Mesenchymal stem cell (in vitro differentiated cells and primary cell): ENCODE measurements at regions not wholly inside any gene's neighbourhood (a gene's known extent, or its start where the extent isn't known, plus 50 kb on each side); places are given as distances from the start of the nearest gene placed in this dataset.

Experiments
- DNase-seq: peaks from one replicate; pipeline ENCODE4 v3.0.0-alpha.2; 2013
- H2AFZ ChIP-seq: one replicate; pipeline ENCODE4 v1.6.1; 2013; ENCODE audit warnings: low read depth, mild to moderate bottlenecking, control low read depth, inconsistent platforms, low read length, moderate library complexity
- H2AK5ac ChIP-seq: 2 replicates; pipeline ENCODE4 v1.6.1; 2013; ENCODE audit warnings: low read length, moderate library complexity, mild to moderate bottlenecking, inconsistent platforms; ENCODE audit not compliant: severe bottlenecking
- H2BK120ac ChIP-seq: one replicate; pipeline ENCODE4 v1.6.1; 2013; ENCODE audit warnings: low read depth, mild to moderate bottlenecking, inconsistent platforms, low read length, moderate library complexity
- H2BK12ac ChIP-seq, 2 experiments: one replicate each; pipeline ENCODE4 v1.6.1; 2013; ENCODE audit warnings: inconsistent platforms in 2 of 2, low read length in 2 of 2, mild to moderate bottlenecking in 2 of 2, moderate library complexity in 2 of 2, control low read depth in 1 of 2
- H2BK15ac ChIP-seq: one replicate; pipeline ENCODE4 v1.6.1; 2013; ENCODE audit warnings: mild to moderate bottlenecking, low read depth, inconsistent platforms; ENCODE audit not compliant: poor library complexity, severe bottlenecking
- H2BK5ac ChIP-seq: 2 replicates; pipeline ENCODE4 v1.6.1; 2013; ENCODE audit warnings: low read depth, mild to moderate bottlenecking, low read length, control low read depth, inconsistent platforms; ENCODE audit not compliant: poor library complexity, severe bottlenecking
- H3K14ac ChIP-seq, 2 experiments: one replicate each; pipeline ENCODE4 v1.6.1; 2013; ENCODE audit warnings: inconsistent platforms in 2 of 2, low read length in 2 of 2, control low read depth in 1 of 2, mild to moderate bottlenecking in 1 of 2, moderate library complexity in 1 of 2
- H3K18ac ChIP-seq, 2 experiments: one replicate each; pipeline ENCODE4 v1.6.1; 2013; ENCODE audit warnings: inconsistent platforms in 2 of 2, low read length in 2 of 2, control low read depth in 1 of 2, low read depth in 1 of 2, mild to moderate bottlenecking in 1 of 2
- H3K23ac ChIP-seq, 2 experiments: one replicate each; pipeline ENCODE4 v1.6.1; 2013; ENCODE audit warnings: inconsistent platforms in 2 of 2, low read length in 2 of 2, mild to moderate bottlenecking in 2 of 2, moderate library complexity in 2 of 2, control low read depth in 1 of 2
- H3K27ac ChIP-seq: 2 replicates; pipeline ENCODE4 v1.5.1; 2013; ENCODE audit warnings: mild to moderate bottlenecking, moderate library complexity, low read length, control low read depth, inconsistent platforms; ENCODE audit not compliant: poor library complexity, severe bottlenecking
- H3K27me3 ChIP-seq, 2 experiments: 2 replicates each; pipeline versions ENCODE4 v1.6.1 to v1.7.0; 2013; ENCODE audit warnings: low read length in 2 of 2, mild to moderate bottlenecking in 2 of 2, moderate library complexity in 2 of 2, control low read depth in 1 of 2, inconsistent platforms in 1 of 2; ENCODE audit not compliant: control insufficient read depth in 1 of 2, insufficient read depth in 1 of 2
- H3K36me3 ChIP-seq, 2 experiments: 2 replicates each; pipeline versions ENCODE4 v1.6.1 to v1.7.0; 2013; ENCODE audit warnings: low read length in 2 of 2, control low read depth in 1 of 2, inconsistent platforms in 1 of 2, low read depth in 1 of 2, mild to moderate bottlenecking in 1 of 2; ENCODE audit not compliant: insufficient read depth in 2 of 2, control insufficient read depth in 1 of 2
- H3K4ac ChIP-seq, 2 experiments: one replicate each; pipeline ENCODE4 v1.6.1; 2013; ENCODE audit warnings: inconsistent platforms in 2 of 2, low read length in 2 of 2, mild to moderate bottlenecking in 2 of 2, moderate library complexity in 2 of 2, control low read depth in 1 of 2, low read depth in 1 of 2
- H3K4me1 ChIP-seq: 2 replicates; pipeline ENCODE4 v1.6.1; 2013; ENCODE audit warnings: low read depth, low read length, control low read depth; ENCODE audit not compliant: control insufficient read depth, insufficient read depth
- H3K4me2 ChIP-seq: 2 replicates; pipeline ENCODE4 v1.6.1; 2013; ENCODE audit warnings: low read length, mild to moderate bottlenecking, inconsistent platforms; ENCODE audit not compliant: poor library complexity, severe bottlenecking
- H3K4me3 ChIP-seq, 2 experiments: 2 replicates each; pipeline versions ENCODE4 v1.5.1 to v1.7.0; 2013; ENCODE audit warnings: low read length in 2 of 2, mild to moderate bottlenecking in 2 of 2, control low read depth in 1 of 2, low read depth in 1 of 2; ENCODE audit not compliant: insufficient read depth in 1 of 2
- H3K79me1 ChIP-seq: replicated peaks from 2 replicates; pipeline ENCODE4 v1.6.1; 2013; ENCODE audit warnings: mild to moderate bottlenecking, control low read depth, low read length, inconsistent platforms; ENCODE audit not compliant: poor library complexity, severe bottlenecking
- H3K9ac ChIP-seq: 2 replicates; pipeline ENCODE4 v1.7.0; 2013; ENCODE audit warnings: mild to moderate bottlenecking, low read length, moderate library complexity
- H3K9me3 ChIP-seq: 2 replicates; pipeline ENCODE4 v1.7.0; 2013; ENCODE audit warnings: mild to moderate bottlenecking, low read length; ENCODE audit not compliant: control insufficient read depth
- H4K8ac ChIP-seq: one replicate; pipeline ENCODE4 v1.6.1; 2013; ENCODE audit warnings: inconsistent platforms, mild to moderate bottlenecking, low read length, moderate library complexity
- H4K91ac ChIP-seq: one replicate; pipeline ENCODE4 v1.6.1; 2013; ENCODE audit warnings: mild to moderate bottlenecking, low read length, inconsistent platforms
- WGBS: methylation state at CpG from one replicate; pipeline ENCODE4 v1.1.7; 2013; ENCODE audit warnings: mixed read lengths; 5-methylcytosine and 5-hydroxymethylcytosine counted together

- Histone ChIP-seq H3K4me1 (no peaks in the 10 kb centered on the region), H3K9ac (no peak overlapping the region), H2AFZ (no peak overlapping the region), H4K8ac (no peak overlapping the region), H3K4me2 (no peak overlapping the region), H2BK5ac (no peak overlapping the region), H3K4me3 (no peak overlapping the region), H3K27ac (no peak overlapping the region), H3K27me3 (no peaks in the 10 kb centered on the region), H4K91ac (no peak overlapping the region), H3K79me1 (no peaks in the 10 kb centered on the region), H3K14ac (no peak overlapping the region), H3K23ac (no peak overlapping the region), H3K4ac (no peak overlapping the region), H2BK120ac (no peak overlapping the region), H2BK15ac (no peak overlapping the region), H2BK12ac (no peak overlapping the region), H3K36me3 (no peaks in the 10 kb centered on the region), H2AK5ac (no peak overlapping the region), H3K9me3 (no peaks in the 10 kb centered on the region), H3K18ac (no peak overlapping the region)
- no peak for DNase-seq
- 21% methylated on average over 1 of the region's 2 CpGs for WGBS
These were observed 166.3 kb upstream of the GRM3 start for GRCh38 chr7:86477343-86477935.

GRCh38 chr7:86470763-86471162, 172.9 kb upstream of the GRM3 start:
- no peak overlapping the region for H3K27ac ChIP-seq
- no peak overlapping the region for H3K4ac ChIP-seq
- H2AK5ac ChIP-seq = no peak overlapping the region
- DNase-seq = no peak
- WGBS = no CpG with 5 or more reads among the region's 1 CpG
- no peaks in the 10 kb centered on the region for H3K4me1 ChIP-seq
- no peak overlapping the region for H3K4me2 ChIP-seq
- H2BK15ac ChIP-seq = no peak overlapping the region
- H3K27me3 ChIP-seq = no peaks in the 10 kb centered on the region
- no peaks in the 10 kb centered on the region for H3K79me1 ChIP-seq
- no peak overlapping the region for H3K23ac ChIP-seq
- no peak overlapping the region for H3K9ac ChIP-seq
- H4K8ac ChIP-seq = no peak overlapping the region
- no peak overlapping the region for H2AFZ ChIP-seq
- no peak overlapping the region for H3K18ac ChIP-seq
- no peak overlapping the region for H2BK120ac ChIP-seq
- no peak overlapping the region for H2BK12ac ChIP-seq
- no peak overlapping the region for H4K91ac ChIP-seq
- H2BK5ac ChIP-seq = no peak overlapping the region
- no peaks in the 10 kb centered on the region for H3K9me3 ChIP-seq
- H3K14ac ChIP-seq = no peak overlapping the region
- H3K4me3 ChIP-seq = no peak overlapping the region
- no peaks in the 10 kb centered on the region for H3K36me3 ChIP-seq

DNA sequence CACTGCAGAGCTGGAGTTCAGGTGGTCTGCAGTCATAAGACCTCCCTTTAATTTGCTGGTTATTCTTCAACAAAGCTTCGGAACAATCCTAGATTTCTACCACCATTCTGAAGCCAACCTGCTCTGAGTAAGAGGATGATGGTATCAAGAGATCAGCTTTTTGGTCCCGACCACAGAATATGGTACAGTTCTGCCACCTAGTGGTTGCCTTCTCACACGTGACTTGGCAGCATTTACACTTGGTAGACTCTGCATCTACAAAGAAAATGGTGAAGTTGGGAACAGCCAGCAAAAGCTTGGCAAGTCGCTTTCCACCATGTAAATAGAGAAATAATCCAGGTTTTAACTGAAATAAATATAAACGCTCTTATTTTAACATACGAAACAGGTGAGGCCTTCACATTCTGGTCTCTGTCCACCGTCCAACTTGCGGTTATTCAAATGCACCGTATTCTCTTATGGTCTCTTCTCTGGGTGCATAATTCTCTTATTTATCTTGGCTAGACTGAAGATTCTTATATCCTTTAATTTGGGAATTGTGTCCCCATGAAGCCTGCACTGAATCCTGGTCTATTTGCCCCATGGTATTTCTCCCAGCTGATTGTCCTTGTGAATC, 173.9 kb upstream of the GRM3 start:
- Histone ChIP-seq H3K36me3 (no peaks in the 10 kb centered on the region), H2BK120ac (no peak overlapping the region), H2BK12ac (no peak overlapping the region), H4K8ac (no peak overlapping the region), H3K18ac (no peak overlapping the region), H3K4me1 (no peaks in the 10 kb centered on the region), H2AK5ac (no peak overlapping the region), H2AFZ (no peak overlapping the region), H3K4me3 (no peak overlapping the region), H3K14ac (no peak overlapping the region), H4K91ac (no peak overlapping the region), H3K9me3 (no peaks in the 10 kb centered on the region), H3K79me1 (no peaks in the 10 kb centered on the region), H3K4me2 (no peak overlapping the region), H3K9ac (no peak overlapping the region), H2BK5ac (no peak overlapping the region), H3K27ac (no peak overlapping the region), H3K27me3 (no peaks in the 10 kb centered on the region), H3K23ac (no peak overlapping the region), H3K4ac (no peak overlapping the region), H2BK15ac (no peak overlapping the region)
- 39% methylated on average over 8 of the region's 9 CpGs for WGBS
- peak; percentile 62 for DNase-seq

- Histone ChIP-seq H2BK120ac (no peak overlapping the region), H3K27me3 (no peaks in the 10 kb centered on the region), H3K4me1 (no peaks in the 10 kb centered on the region), H3K14ac (no peak overlapping the region), H3K79me1 (no peaks in the 10 kb centered on the region), H2BK12ac (no peak overlapping the region), H3K18ac (no peak overlapping the region), H3K4me2 (no peak overlapping the region), H3K36me3 (no peaks in the 10 kb centered on the region), H3K23ac (no peak overlapping the region), H3K9ac (no peak overlapping the region), H2AFZ (no peak overlapping the region), H3K27ac (no peak overlapping the region), H4K91ac (no peak overlapping the region), H3K9me3 (no peaks in the 10 kb centered on the region), H2BK15ac (no peak overlapping the region), H4K8ac (no peak overlapping the region), H2AK5ac (no peak overlapping the region), H3K4me3 (no peak overlapping the region), H3K4ac (no peak overlapping the region), H2BK5ac (no peak overlapping the region)
- no CpG with 5 or more reads among the region's 2 CpGs for WGBS
- no peak for DNase-seq
These were observed 189.0 kb upstream of the GRM3 start for GRCh38 chr7:86454753-86455152.
